ENCODE measurements at regions not wholly inside any gene's neighbourhood (a gene's known extent, or its start where the extent isn't known, plus 50 kb on each side); places are given as distances from the start of the nearest gene placed in this dataset.
A peak's percentile ranks its signal among the peaks of the same experiment; 100 is the strongest.

DNA sequence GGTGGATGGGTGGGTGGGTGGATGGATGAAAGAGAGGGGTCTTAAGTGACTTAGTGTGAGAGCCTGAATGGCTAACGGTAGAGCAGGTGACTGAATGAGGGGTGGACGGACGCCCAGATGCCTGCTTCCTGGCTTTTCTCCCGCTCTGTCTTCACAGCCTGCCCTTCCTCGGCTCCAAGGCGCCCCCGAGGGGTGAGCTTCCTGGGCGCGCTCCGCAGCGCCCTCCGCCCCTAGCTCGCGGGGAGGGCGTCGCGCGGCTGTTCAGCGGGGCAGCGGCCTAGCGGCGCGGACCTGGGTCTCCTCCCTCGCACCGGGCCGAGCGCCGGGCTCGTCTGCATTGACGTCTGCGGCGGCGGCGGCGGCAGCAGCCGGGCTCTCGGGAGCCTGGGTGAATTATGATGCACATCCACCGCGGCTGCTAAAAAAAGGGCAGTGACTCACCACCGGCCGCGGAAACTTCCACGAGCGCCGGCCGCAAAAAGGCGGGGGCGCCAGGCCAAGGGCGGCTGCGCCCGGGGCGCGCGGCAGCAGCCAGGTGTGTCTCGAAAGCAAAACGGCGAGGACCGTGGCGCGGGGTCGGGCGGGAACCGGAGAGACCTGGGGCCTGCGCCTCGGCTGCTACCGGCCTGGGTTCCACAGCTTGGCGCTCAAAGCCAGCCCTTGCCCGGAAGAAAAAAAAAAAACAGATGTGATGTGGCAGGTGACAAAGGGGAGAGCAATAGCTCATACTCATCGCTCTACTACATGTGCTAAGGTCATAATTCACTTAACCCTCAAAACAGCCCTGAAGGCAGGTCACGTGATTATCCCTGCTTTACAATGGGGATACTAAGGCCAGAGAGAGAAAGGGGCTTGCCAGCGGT, 143.0 kb upstream of the ADRA1B start:
- Histone ChIP-seq H3K4me1 (ENCODE audit: control insufficient read depth, insufficient read depth, low read length) (peaks cover 4% of the 10 kb centered on the region), H3K4me3 (peak overlapping the region; percentile 24; the same call in 1 of the 2 replicates), H4K20me1 (ENCODE audit: control insufficient read depth, insufficient read depth) (no peaks in the 10 kb centered on the region), H2AFZ (ENCODE audit: control insufficient read depth, low read depth, low read length) (peak overlapping the region; percentile 34), H3K9ac (ENCODE audit: control insufficient read depth, insufficient read depth, low read length) (no peak overlapping the region; the same call in 1 of the 2 replicates), H3K27me3 (replicated peaks in 1 of 2; ENCODE audit: control insufficient read depth in 2 of 2, insufficient read depth in 2 of 2, low read length in 1 of 2) (no peaks in the 10 kb centered on the region; a peak in 1 of 4 replicates), H3K9me3 (replicated peaks; ENCODE audit: control insufficient read depth, insufficient read depth, low read length) (no peaks in the 10 kb centered on the region), H3K4me2 (ENCODE audit: control insufficient read depth, insufficient read depth) (peak overlapping the region; percentile 74), H3K79me2 (ENCODE audit: control insufficient read depth, insufficient read depth, low read length) (no peaks in the 10 kb centered on the region), H3K36me3 (ENCODE audit: control insufficient read depth in 2 of 2, insufficient read depth in 2 of 2, low read length in 1 of 2) (no peaks in the 10 kb centered on the region), H3K27ac (ENCODE audit: control insufficient read depth, insufficient read depth) (no peak overlapping the region)
- ATAC-seq, result peak; percentile 97
- ChIA-PET SMC1A (ENCODE audit: uncharacterized antibody, unreplicated experiment) (interaction anchor here (0.8 to 1.1 kb wide), 2 partner anchors 16 to 470 kb away, joined by 3 to 4 read pairs; no protein-coding TSS in a partner anchor), CTCF (no interaction called here), RAD21 (ENCODE audit: unreplicated experiment) (interaction anchor here (1.0 kb wide), 1 partner anchor 330 kb away, joined by 3 read pairs; no protein-coding TSS in a partner anchor), POLR2A (no interaction called here)
- DNase-seq (ENCODE audit: low read depth, low spot score), result no peak
- WGBS (ENCODE audit: insufficient coverage, insufficient replicate concordance, low lambda C conversion rate, missing lambda C conversion rate), result 5% methylated on average over 71 of the region's 71 CpGs
- FAIRE-seq, result no peak
- BruUV-seq (replicated peaks), result no TSS peak
- intact Hi-C loops (cut with micrococcal nuclease; ENCODE audit: unreplicated experiment), result loop anchor here (10.0 kb wide), 1 partner anchor 228 kb away; no protein-coding TSS in a partner anchor
- in situ Hi-C loops (cut with MboI), result no loop called here
- peak; percentile 69 for TF ChIP-seq RUNX3 (IDR thresholded peaks at IDR 0.05; ENCODE audit: low read length)
- TF ChIP-seq RAD51 (IDR thresholded peaks at IDR 0.05), result peak; percentile 64; the same call in 1 of the 2 replicates
- TF ChIP-seq JUNB (IDR thresholded peaks at IDR 0.05), result no peak
- TF ChIP-seq ESRRA (IDR thresholded peaks at IDR 0.05; ENCODE audit: low read length), result no peak
- 0 out of 2 replicates have a peak, but pooled peaks have one; percentile 10 for TF ChIP-seq YY1 (IDR thresholded peaks at IDR 0.05; ENCODE audit: low read depth, low read length)
- peak; percentile 49 for TF ChIP-seq HDAC6 (IDR thresholded peaks at IDR 0.05; ENCODE audit: unreplicated experiment)
- peak; percentile 13; the same call in 1 of the 2 replicates for TF ChIP-seq GABPA (IDR thresholded peaks at IDR 0.05; ENCODE audit: low read depth)
- TF ChIP-seq MEF2B (IDR thresholded peaks at IDR 0.05; ENCODE audit: partially characterized antibody, poor library complexity, severe bottlenecking), result peak; percentile 43
- 0 out of 2 replicates have a peak, but pooled peaks have one; percentile 54 for TF ChIP-seq TCF3 (IDR thresholded peaks at IDR 0.05; ENCODE audit: borderline replicate concordance, insufficient read depth, low read depth, low read length)
- no peak for TF ChIP-seq RCOR1 (conservative IDR thresholded peaks at IDR 0.05; ENCODE audit: low read depth, low read length)
- TF ChIP-seq MYC (IDR thresholded peaks at IDR 0.05; ENCODE audit: insufficient read depth, insufficient read length, insufficient replicate concordance, low read length, severe bottlenecking), result no peak
- peak; percentile 58; the same call in 1 of the 2 replicates for TF ChIP-seq CBFB (IDR thresholded peaks at IDR 0.05; ENCODE audit: low read depth)
- TF ChIP-seq NR2F1 (conservative IDR thresholded peaks at IDR 0.05), result 0 out of 2 replicates have a peak, but pooled peaks have one; percentile 36
- no peak for TF ChIP-seq FOS (IDR thresholded peaks at IDR 0.05; ENCODE audit: borderline replicate concordance, extremely low read depth, insufficient read length)
- no peak for TF ChIP-seq ZSCAN29 (IDR thresholded peaks at IDR 0.05)
- TF ChIP-seq ETV6 (conservative IDR thresholded peaks at IDR 0.05 in 1 of 2, IDR thresholded peaks at IDR 0.05 in 1 of 2; ENCODE audit: borderline replicate concordance in 1 of 2, low read depth in 1 of 2), result peak in 1 of 2 experiments; percentile 36; a peak in 1 of 4 replicates
- TF ChIP-seq CBX5 (IDR thresholded peaks at IDR 0.05; ENCODE audit: low read depth), result no peak
- TF ChIP-seq DPF2 (IDR thresholded peaks at IDR 0.05), result peak; percentile 83
- TF ChIP-seq CREM (IDR thresholded peaks at IDR 0.05; ENCODE audit: low read depth), result peak; percentile 49
- TF ChIP-seq IKZF1 (conservative IDR thresholded peaks at IDR 0.05), result peak; percentile 76
- TF ChIP-seq MEF2A (IDR thresholded peaks at IDR 0.05; ENCODE audit: insufficient read depth, low read depth, low read length), result peak; percentile 83
- TF ChIP-seq BHLHE40 (IDR thresholded peaks at IDR 0.05; ENCODE audit: borderline replicate concordance in 1 of 2, low read depth in 2 of 2, low read length in 1 of 2), result peak; percentile 36 to 56; a peak in 2 of 4 replicates
- no peak for TF ChIP-seq MTA2 (IDR thresholded peaks at IDR 0.05; ENCODE audit: low read depth)
- TF ChIP-seq EGR1 (IDR thresholded peaks at IDR 0.05; ENCODE audit: borderline replicate concordance in 1 of 2, low read depth in 2 of 2, low read length in 2 of 2), result peak in 1 of 2 experiments; percentile 78; a peak in 1 of 3 replicates
- no peak for TF ChIP-seq SMARCA5 (IDR thresholded peaks at IDR 0.05)
- peak; percentile 13 to 18; a peak in 1 of 4 replicates for TF ChIP-seq IKZF2 (IDR thresholded peaks at IDR 0.05)
- 0 out of 2 replicates have a peak, but pooled peaks have one; percentile 50 for TF ChIP-seq PAX5 (IDR thresholded peaks at IDR 0.05; ENCODE audit: borderline replicate concordance, low read depth, low read length)

Data from GM12878 (cell line).